ENCODE measurements at regions not wholly inside any gene's neighbourhood (a gene's known extent, or its start where the extent isn't known, plus 50 kb on each side); places are given as distances from the start of the nearest gene placed in this dataset.

DNA sequence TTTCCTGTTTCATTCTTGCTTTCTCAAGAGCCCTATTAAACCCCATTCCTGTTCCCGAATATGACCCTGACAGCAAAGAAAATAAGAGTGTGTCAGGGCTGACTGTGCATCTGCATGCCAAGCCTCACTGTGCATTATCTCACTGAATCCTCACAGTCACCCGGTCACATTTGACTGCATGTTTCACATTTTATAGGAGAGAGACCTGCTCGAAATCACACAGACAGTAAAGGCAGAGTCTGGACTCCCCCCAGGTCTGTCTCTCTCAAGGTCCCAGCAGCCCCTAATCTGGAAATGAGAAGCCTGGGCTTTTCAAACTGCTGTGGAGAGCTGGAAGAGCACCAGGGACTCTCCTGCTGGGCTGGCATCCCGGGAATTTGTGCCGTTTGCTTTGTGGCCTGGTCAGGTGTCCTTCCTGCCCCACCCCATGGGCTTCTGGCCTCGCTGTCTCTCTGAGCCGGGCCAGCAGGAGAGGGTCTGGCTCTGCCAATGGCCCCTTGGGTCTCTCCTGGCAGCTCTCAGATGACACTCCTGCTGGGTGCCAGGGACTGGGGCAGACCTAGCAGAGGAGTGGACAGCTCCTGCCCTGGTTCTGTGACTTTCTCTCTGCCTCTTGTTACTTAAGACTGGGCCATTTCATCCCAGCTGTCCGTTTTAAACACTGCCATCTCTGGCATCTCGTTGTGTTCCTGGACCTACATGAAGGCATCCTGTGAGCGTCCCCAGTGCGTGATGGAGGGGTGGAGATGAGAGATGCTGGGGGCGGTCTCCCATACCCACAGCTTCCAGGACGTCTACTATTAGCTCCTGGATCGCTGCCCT, 173.6 kb downstream of the ARHGAP12 start:
- peak in 4 of 14 donors; percentile 20 to 60 (median 53) for DNase-seq

DNA sequence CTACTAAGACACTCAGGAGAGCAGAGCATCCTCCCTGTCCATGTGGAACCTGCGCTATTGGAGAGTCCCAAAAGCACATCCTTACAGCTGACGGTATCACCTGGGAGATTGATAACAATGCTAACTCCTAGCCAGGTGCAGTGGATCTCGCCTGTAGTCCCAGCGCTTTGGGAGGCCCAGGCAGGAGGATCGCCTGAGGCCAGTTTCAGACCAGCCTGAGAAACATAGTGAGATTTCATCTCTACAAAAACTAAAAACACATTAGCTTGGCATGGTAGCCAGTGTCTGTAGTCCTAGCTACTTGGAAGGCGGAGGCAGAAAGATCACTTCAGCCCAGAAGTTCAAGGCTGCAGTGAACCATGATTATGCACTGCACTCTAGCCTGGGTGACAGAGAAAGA, 174.9 kb downstream of the ARHGAP12 start:
- DNase-seq, result no peak

DNA sequence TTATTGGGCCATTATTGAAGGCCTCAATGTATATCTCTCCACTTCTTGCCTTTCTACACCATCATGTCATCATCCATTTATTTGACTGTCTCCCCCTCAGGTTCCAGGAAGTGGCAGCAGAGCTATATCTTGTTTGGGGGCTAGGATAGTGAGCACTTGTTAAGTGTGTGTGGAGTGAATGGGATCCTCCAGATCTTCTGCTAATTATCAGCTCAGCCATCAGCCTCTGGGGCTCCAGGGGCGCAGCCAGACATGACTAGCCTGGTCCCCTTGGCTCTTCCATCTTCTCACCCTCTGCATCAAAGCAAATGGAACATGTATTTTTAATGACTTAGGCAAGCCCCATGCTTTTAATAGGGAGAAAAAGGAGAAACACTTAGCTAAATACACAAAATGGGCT, 176.5 kb downstream of the ARHGAP12 start:
- no peak for DNase-seq

DNA sequence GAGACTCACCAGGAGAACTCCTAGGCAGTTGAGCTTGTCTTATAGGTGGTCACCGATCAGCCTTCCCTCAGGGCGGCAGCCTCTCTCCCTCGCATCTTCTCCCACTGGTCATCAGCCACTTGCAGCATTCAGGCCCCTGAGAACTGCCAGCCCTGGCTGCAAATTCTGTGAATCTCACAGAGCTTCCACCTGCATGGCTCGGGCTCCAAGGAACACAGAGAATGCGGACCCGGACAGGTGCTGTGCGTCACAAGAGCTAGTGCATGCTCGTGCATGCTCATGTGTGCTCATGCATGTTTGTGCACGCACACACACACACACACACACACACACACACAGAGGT, 176.9 kb downstream of the ARHGAP12 start:
- no peak for DNase-seq

DNA sequence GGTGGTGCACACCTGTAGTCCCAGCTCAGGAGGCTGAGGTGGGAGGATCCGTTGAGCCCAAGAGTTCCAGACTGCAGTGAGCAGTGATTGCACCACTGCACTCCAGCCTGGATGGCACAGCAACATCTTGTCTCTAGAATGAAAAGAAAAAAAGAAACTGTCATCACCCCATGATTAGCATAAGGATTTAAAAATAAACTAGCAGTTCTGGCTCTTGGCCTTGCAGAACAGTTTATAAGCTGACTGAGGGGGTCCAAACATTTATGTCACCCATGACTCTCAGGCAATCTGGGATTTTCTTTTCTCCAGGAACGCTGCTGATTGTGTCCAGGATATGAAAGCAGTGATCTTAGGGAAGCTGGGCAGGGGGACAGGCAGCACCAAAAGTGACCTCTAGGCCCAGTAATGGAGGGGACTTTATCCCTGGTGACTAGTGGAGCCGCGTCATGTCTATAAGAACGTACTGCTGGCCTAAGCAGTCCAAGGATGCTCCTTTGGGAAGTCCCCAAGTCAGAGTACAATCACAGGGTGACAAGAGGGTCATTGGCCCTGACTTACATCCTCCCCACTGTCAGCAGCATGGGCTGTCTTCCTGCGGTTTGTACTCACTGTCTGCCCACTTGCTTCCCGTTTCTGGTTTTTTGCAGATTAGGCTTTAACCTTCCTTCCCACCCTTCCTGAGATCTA, 177.4 kb downstream of the ARHGAP12 start:
- peak in 5 of 14 donors; percentile 2 to 46 (median 31) for DNase-seq

DNA sequence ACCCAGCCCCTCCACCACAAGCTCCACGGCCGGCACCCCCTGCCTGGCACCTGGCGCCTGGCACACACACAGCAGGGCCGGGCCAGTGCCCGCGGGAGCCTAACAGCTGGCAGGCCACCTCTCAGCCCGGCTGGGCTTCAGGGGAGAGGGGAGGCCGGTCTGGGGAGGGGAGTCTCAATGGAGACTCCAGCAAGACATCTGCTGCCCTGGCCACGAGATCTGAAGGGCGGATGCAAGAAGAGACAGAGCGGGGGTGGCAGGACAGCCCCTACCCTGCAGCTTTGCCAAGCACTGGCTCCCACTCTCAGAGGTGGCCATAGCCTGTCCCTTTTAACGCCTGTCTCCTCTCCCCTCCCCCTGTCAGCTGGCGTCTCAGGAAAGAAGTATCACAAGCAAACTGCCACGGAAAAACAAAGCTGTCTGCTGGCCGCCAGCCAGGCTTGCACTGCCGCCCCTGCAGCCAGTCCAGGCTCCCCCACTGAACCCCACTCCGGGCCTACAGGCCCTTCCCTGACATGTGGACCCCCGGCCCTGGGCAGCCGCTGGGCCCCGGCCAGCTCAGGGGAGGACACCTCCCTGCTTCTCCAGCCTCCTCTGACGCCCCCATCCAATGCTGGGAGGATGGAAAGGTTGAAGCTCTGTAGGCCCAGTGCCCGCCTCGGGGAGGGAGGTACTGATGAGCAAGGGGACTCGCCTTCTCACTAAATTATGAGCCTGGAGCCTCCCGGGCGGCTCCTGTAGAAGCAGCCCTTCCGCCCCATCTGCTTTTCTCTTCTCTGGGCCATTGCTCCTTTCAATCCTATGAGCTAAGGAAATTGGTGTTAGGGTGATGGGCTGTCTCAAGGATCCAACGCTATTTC, 178.4 kb downstream of the ARHGAP12 start:
- DNase-seq, result peak in 10 of 14 donors; percentile 21 to 74 (median 53)

DNA sequence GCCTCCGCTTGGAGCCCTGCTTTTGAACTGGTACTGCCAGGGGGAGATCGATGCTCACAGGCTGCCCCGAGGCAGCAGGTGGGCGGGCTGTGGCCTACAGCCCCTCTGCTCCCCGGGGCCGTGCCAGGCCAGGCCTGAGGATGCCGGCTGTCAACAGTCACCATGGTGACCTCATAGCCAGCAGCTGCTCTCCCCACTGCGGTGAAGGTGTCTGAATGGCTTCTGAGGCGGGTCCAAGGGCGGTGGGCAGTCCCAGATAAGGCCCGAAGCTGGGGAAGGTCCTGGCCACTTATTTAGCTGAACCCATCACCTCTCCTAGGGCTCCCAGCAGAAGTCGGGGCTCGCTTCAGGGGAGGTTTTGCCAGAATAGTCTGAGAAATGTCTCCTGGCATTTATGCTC, 179.3 kb downstream of the ARHGAP12 start:
- peak in 6 of 14 donors; percentile 9 to 36 (median 19) for DNase-seq

DNA sequence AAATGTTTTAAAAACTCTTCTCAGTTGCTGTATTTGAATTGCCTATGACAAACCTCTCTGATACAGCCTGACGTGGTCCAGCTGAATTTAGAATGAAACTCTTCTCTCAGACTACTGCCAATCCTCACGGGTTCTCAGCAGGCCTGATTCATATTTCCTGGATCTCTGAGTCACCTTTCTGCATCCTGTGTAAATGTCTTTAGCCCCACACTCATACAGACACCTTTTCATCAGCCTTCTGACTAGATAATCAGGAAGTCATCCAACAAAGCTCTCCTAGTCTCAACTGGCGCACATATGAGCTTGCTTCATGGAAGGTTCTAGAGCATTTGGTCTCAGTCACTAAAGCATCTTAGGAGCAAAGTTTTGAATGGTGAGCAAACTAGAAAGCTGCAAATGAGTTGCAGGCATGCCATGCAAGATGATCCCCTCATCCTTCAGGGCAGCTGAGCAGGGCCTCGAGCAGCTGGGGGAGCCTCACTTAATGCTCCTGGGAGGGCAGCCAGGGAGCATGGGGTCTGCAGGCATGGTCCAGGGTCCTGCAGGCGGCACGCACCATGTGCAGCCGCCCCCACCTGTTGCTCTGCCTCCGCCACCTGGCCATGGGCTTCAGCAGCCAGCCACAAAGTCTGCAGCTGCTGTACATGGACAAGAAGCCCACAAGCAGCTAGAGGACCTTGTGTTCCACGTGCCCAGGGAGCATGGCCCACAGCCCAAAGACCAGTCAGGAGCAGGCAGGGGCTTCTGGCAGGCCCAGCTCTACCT, 182.8 kb downstream of the ARHGAP12 start:
- DNase-seq, result no peak

DNA sequence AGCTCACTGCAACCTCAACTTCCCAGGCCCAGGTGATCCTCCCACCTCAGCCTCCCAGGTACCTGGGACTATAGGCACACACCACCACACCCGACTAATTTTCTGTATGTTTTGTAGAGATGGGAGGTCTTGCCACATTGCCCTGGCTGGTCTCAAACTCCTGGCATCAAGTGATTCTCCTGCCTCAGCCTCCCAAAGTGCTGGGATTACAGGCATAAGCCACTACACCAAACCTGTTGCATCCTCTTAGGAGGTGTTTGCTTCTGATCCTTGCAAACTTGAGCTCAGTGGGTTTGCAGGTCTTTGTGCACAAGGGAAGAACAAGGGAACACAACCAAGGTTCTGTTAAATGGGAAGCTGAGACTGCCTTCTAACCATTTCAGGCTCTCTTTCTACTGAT, 184.6 kb downstream of the ARHGAP12 start:
- no peak for DNase-seq

DNA sequence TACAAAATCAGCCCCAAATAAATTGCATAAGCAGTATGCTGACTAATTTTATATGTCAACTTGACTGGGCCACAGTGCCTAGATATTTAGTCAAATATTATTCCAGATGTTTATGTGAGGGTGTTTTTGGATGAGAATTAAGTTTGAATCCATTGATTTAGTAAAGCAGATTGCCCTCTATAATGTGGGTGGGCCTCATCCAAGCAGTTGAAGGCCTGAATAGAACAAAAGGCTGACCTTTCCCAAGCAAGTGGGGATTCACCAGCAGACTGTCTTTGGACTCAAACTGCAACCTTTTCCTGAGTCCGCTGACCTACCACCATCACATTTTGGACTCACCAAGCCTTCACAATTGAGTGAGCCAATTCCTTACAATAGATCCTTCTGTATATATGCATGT, 186.4 kb downstream of the ARHGAP12 start:
- DNase-seq, result no peak

DNA sequence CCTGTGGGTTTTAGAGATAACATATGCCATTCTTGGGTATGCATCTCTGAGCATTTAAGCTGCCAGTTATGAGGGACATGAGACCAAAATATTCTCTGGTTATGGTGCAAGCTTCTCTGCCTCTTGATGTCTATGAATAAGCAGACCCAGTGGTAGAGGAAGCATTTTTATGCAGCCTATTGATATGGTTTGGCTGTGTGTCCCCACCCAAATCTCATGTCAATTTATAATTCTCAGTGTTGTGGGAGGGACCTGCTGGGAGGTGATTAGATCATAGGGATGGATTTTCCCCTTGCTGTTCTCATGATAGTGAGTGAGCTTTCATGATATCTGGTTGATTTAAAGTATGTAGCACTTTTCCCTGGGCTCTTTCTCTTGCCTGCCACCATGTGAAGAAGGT, 187.2 kb downstream of the ARHGAP12 start:
- no peak for DNase-seq

DNA sequence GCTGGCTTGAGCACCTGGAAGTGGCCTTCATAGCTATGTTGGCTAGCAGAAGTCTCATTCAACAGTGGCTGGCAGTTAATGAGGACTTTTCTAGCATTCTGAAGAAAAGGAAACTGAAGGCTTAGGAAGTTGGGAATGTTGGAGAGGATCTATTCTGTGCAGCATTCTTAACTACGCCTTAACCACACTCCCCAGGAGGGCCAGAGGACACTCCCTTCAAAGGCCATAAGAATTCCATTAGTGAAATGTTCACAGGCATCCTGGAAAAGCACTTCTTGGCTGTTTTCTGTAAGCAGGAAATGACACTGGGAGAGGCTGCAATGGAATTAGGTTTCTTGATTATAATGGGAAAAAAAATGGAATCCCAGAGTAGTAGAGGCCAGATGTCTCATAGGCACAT, 188.9 kb downstream of the ARHGAP12 start:
- DNase-seq, result no peak

DNA sequence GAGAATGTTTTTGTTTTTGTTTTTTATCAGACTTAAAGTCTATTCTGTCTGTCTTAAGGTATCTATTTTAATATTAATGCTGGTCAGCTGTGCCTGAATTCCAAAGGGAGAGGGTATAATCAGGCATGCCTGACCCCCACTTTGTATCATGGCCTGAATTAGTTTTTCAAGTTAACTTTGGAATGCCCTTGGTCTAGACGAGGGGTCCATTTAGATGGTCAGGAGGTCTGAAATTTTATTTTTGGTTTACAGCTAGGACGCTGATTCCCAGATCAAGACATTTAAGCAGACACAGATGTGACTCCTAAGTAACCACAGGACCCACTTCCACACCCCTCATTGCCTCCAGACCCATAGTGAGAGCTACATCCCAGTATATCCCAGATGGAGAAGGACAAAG, 189.5 kb downstream of the ARHGAP12 start:
- no peak for DNase-seq

DNA sequence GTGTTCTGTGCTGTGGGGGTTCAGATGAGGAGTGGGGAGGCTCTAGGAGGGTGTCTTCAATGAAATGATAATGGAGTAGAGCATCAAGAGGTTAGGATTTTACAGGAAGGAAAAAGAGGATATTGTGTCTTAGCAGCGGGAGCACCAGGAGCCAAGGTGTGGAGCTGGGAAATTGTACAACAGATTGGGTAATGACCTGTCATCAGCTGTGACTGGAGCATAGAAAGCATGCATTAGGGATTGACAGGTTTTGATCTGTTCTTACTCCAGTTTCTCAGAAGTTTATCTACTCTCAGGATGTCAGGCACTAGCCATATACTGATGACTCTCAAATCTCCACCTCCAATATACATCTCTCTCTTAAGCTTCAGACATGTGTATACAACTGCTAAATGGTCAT, 196.9 kb downstream of the ARHGAP12 start:
- no peak for DNase-seq

DNA sequence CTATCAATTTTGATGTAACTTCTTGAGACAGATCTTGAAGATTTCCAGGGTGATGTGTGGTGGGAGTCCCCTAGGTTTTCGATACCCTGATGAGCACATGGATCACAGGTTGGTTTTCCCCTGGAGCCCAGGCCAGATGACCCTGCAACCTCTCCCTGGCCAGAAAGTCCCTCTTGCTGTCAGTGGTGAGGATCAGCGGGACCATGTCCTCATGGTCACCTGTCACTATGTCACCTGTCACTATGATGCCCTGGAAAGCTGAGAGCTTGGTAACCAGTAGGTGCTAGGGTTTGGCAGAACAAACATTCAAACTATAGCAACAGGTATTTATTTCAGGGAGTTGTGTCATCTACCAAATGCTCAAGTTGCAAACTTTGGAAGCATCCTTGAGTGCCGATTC, 197.9 kb downstream of the ARHGAP12 start:
- no peak for DNase-seq

DNA sequence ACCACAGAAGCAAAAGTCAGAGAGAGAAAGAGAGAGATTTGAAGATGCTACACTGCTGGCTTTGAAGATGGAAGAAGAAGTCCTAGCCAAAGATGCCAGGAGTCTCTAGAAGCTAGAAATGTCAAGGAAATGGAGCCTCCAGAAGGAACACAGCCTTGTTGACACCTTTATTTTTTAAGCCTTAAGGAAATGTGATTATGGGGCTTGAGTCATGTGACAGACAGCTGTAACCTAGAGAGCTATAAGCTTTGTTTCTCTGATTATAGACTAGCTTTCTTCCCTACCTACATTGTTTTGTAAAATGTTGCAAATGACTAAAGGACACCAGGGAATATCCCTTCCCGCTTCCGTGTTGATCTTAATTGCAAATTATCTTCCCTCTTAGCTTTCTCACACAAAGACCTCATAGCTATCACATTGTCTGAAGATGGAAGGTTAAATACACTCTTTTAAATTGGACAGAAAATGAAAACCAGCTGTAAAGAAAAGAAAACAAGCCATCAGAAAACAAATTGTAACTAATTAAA, 199.9 kb downstream of the ARHGAP12 start:
- DNase-seq, result no peak

DNA sequence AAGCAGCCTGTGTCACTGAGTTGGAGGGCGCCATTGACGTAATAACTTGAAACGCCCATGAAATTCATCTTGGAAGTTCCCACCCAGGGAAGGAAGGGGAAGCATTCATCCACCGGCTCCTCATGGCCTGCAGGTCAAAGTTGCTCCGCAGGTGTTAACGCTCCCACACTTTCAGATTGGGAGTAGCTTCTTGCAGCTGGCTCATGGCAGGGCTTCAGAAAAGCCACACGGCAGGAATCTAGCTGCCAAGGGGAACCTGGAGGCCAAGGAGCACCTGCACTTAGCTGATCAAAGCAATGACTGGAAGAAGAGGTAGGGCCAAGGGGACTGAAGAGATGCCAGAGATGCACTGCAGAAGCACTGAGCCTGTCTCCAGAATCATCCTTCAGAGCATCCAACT, 203.2 kb downstream of the ARHGAP12 start:
- no peak for DNase-seq

DNA sequence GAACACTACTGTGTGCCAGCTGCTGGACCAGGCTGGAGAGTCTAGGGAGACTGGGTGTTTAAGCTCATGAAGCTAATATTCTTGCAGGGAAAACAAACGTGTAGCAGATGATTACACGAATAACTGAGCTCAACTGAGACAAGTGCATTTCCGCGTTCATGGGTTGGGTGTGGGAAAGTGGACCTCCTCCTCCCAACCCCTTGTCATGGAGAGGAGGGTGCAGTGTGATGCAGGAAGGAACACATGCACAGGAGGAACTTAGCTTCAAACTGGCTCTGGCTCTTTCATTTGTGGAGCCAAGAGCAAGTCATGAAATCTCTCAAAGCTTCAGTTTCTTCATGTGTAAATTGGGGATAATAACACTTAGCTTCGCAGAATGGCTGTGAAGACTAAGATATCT, 204.3 kb downstream of the ARHGAP12 start:
- DNase-seq, result no peak

DNA sequence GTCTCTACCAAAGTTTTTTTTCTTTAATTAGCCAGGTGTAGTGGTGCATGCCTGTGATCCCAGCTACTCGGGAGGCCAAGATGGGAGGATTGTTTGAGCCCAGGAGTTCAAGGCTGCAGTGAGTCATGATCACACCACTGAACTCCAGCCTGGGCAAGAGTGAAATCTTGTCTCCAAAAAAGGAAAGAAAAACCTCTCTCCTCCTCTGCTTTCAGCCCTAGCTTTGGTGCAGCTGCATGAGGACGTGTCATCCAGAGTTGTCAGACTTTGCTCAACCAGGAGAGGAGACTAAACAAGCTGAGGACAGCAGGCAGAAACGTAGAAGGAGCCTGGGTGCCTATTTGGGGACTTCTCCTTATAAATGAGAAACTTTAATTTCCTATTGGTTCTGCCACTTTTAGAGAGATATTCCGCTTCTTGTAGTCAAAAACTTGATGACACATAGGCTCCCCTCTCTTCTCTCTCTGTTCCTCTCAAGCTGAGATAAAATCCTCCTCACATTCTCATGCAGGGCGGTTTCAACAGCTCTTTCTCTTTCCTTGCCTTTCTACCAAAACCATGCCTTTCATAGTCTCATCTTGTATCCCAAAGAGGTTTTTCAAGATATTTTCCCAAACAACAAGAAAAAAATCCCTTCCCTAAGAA, 205.4 kb downstream of the ARHGAP12 start:
- no peak for DNase-seq

DNA sequence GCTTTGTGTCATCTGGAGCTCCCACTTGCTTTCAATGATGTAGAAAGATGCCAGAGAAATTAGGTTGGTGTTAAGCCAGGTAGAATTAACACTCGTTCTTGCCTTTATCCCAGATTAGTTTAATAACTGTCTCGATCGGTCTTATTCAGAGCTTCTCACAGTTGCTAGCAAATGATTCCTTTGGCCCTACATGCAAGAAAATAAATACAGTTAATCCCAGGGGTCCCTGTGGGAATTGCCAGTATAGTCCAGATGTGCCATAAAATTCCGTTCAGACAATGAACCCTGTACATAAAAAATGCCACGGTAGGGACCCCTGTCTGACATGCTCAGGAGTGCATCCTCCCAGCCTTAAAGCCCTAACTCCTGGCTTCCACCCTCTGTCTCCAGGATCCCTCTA, 207.5 kb downstream of the ARHGAP12 start:
- DNase-seq, result no peak

DNA sequence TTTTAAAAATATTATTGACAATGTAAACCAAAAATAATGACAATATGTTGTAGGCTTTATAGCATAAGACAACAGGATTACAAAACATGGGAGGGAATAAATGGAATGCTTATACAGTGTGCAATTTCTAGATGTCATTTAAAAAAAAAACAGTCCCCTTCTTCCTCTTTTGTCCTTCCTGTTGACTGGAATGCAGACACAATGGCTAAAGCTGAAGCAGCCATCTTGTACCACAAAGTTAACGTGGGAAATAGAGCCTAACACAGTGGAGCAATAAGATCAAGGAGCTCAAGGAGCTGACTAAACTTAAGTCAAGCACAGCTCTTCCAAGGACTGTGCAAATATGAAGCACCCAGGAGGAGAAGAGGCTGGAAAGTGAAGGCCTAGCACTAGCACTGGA, 208.1 kb downstream of the ARHGAP12 start:
- DNase-seq, result no peak

DNA sequence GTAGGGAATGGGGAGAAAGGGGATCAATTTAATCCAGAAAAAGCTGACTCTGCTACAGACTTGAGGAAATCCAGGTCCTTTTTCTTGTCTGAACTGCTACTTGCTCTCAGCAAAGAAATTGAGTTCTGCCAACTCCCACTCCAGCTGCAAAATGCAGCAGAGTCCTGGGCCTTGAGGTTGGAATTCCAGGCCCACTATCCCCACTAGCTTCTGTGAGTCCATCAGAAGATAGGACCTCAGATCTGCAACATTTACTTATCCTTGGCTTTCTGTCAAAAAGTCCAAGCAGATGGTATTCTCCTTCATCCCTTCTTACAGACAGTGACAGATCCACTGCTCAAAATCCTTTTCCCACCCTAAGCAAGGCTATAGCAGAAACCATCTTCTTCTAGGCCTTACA, 219.2 kb downstream of the ARHGAP12 start:
- DNase-seq, result peak in 1 of 14 donors; percentile 61
